T-helper 2 cell treated with Interferon-gamma antibody and Interleukin-4, amounts not matched to agents 5 μg/mL and 100 μg/mL, for 36 hours (primary cell): ENCODE measurements at regions not wholly inside any gene's neighbourhood (a gene's known extent, or its start where the extent isn't known, plus 50 kb on each side); places are given as distances from the start of the nearest gene placed in this dataset.

ENCODE experiments used
- DNase-seq: peaks from one replicate; pipeline ENCODE4 v3.0.0; 2021; ENCODE audit warnings: low spot score
- H3K27ac Mint-ChIP-seq: one replicate; pipeline ENCODE4 v1.8.0; 2021; ENCODE audit warnings: mild to moderate bottlenecking, mixed read lengths
- H3K27me3 Mint-ChIP-seq: one replicate; pipeline ENCODE4 v1.8.0; 2021; ENCODE audit warnings: low read depth, mixed read lengths
- H3K36me3 Mint-ChIP-seq: one replicate; pipeline ENCODE4 v1.8.0; 2021; ENCODE audit warnings: low read depth, mixed read lengths
- H3K4me1 Mint-ChIP-seq: one replicate; pipeline ENCODE4 v1.8.0; 2021; ENCODE audit warnings: low read depth, mixed read lengths
- H3K4me3 Mint-ChIP-seq: one replicate; pipeline ENCODE4 v1.8.0; 2022; ENCODE audit warnings: mild to moderate bottlenecking, moderate library complexity, mixed read lengths
- H3K9me3 Mint-ChIP-seq: one replicate; pipeline ENCODE4 v1.8.0; 2021; ENCODE audit warnings: mixed read lengths

DNA sequence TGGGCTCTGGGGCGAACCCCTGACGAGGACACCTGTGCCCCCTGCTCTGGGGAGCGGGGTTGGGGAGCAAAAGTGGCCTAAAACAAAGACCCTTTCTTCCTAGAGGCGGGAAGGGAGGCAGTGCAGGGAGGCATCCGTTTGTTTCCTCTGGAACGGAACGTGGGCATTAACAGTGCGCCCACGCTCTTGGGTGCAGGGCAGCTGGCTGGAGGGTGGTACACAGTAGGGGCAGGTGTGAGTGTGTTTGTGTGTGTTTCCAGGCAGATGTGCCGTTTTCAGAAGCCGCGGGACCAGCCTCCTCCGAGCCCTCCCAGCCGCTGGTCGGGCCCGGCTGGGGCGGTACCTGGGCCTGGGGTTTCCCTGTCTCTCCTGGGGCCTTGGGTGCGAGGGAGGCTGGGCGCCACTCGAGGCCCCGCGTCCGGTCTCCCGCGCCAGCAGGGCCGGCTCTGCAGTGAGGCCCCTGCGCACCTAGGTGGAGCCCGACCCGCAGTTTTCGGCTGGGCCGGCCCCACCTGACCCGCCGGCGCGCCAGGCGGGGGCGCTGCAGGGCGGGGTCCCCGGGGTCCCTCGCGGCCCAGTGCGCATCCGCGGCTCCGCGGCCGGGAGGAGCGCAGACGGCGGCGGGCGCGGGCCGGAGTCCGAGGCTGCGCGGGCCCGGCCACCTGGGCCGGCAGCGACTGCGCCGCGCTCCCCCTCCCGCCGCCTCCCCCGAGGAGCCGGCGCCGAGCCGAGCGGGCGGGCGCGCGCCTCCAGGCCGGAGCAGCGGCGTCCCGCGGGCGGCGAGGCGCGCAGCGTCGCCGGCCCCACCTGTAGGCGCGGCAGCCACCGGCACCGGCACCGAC lies 1252.7 kb downstream of the BRD1 start:
- H3K4me3 Mint-ChIP-seq = no peak overlapping the region
- peaks cover 17% of the 10 kb centered on the region for H3K9me3 Mint-ChIP-seq
- DNase-seq = peak; percentile 9
- H3K27ac Mint-ChIP-seq = no peak overlapping the region
- no peaks in the 10 kb centered on the region for H3K36me3 Mint-ChIP-seq
- H3K27me3 Mint-ChIP-seq = peaks cover 26% of the 10 kb centered on the region
- H3K4me1 Mint-ChIP-seq = no peaks in the 10 kb centered on the region

- Mint-ChIP-seq H3K4me3 (no peak overlapping the region), H3K27me3 (peaks cover 26% of the 10 kb centered on the region), H3K4me1 (no peaks in the 10 kb centered on the region), H3K36me3 (no peaks in the 10 kb centered on the region), H3K9me3 (peaks cover 19% of the 10 kb centered on the region), H3K27ac (no peak overlapping the region)
- DNase-seq = no peak
These were observed 1253.9 kb downstream of the BRD1 start for GRCh38 chr22:48573766-48574165.

DNA sequence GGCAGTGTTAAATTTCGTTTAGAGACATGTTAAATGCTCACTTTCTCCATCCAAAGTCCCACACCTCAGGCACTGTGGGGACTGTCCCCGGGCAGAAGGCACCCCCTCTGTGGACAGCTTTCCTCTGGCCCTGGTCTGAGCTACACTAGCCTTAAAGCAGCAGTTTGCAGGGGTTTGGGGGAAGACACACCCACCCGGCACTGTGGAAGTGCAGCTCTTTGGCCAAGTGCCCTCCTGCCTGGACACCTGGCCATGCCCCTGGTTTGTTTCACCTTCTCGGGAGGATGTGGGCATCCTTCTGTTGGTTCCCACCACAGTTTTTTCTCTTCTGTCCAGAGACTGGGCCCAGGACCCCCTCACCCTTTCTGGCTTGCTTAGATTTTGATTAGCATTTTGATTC lies 1254.7 kb downstream of the BRD1 start:
- Mint-ChIP-seq H3K36me3 (no peaks in the 10 kb centered on the region), H3K27ac (no peak overlapping the region), H3K4me3 (no peak overlapping the region), H3K4me1 (no peaks in the 10 kb centered on the region), H3K9me3 (peaks cover 19% of the 10 kb centered on the region), H3K27me3 (peaks cover 24% of the 10 kb centered on the region)
- DNase-seq = no peak

DNA sequence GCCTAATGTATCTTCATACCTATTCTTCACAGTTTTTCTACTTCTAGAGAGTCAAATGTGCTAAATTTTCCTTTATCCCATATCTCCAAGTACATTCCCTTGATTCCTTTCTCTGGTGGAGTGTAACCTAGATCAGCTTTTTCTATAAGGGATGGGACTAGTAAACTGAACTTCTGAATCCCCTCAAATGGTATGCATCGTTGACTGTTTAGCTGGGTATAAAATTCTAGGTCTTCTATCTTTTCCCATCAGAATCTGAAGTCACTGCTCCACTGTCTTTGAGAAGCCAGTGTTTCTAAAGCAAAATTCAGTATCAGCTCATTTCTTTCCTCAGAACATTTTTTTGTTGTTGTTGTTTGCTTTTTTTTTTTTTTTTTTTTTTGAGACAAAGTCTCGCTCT lies 1256.8 kb downstream of the BRD1 start:
- no peak overlapping the region for H3K4me3 Mint-ChIP-seq
- DNase-seq = no peak
- peaks cover 19% of the 10 kb centered on the region for H3K9me3 Mint-ChIP-seq
- no peaks in the 10 kb centered on the region for H3K36me3 Mint-ChIP-seq
- peaks cover 3% of the 10 kb centered on the region for H3K4me1 Mint-ChIP-seq
- H3K27ac Mint-ChIP-seq = no peak overlapping the region
- peaks cover 29% of the 10 kb centered on the region for H3K27me3 Mint-ChIP-seq

- Mint-ChIP-seq H3K4me3 (no peak overlapping the region), H3K9me3 (peaks cover 19% of the 10 kb centered on the region), H3K27me3 (peaks cover 27% of the 10 kb centered on the region), H3K27ac (no peak overlapping the region), H3K4me1 (peaks cover 3% of the 10 kb centered on the region), H3K36me3 (no peaks in the 10 kb centered on the region)
- DNase-seq = no peak
These were observed 1258.0 kb downstream of the BRD1 start for GRCh38 chr22:48569476-48570233.

DNA sequence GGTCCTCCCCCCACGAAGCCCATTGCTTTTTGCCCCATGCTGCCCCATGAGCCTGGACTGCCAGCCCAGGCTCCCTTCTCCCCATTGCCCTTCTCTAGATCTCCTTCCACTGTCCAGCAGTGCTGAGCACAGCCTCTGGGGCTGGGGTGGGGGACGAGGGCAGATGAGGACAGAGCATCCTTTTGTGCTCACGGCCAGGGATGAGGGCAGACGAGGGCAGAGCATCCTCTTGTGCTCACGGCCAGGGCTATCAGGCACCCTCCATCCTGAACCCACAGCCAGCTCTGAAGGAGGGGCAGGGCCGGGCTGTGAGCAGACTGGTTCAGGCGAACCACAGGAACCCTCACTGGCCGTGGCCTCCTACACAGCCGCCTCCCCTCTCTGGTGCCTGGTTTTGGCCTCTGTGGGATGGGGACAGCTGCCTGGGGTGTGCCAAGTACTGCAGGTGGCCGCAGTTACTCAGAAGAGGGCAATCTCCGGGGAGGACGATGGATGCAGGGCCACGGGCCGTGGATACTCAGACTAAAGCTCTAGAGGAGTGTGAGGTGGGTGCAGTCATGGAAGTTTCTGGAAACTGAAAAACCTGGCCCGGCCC lies 1258.8 kb downstream of the BRD1 start:
- H3K36me3 Mint-ChIP-seq = no peaks in the 10 kb centered on the region
- peaks cover 19% of the 10 kb centered on the region for H3K9me3 Mint-ChIP-seq
- H3K27me3 Mint-ChIP-seq = peaks cover 19% of the 10 kb centered on the region
- no peak overlapping the region for H3K27ac Mint-ChIP-seq
- H3K4me3 Mint-ChIP-seq = no peak overlapping the region
- H3K4me1 Mint-ChIP-seq = peaks cover 3% of the 10 kb centered on the region
- DNase-seq = no peak

GRCh38 chr22:48567213-48567975 lies 1260.3 kb downstream of the BRD1 start:
- no peak for DNase-seq
- Mint-ChIP-seq H3K4me3 (no peak overlapping the region), H3K4me1 (peaks cover 3% of the 10 kb centered on the region), H3K27ac (no peak overlapping the region), H3K9me3 (peaks cover 19% of the 10 kb centered on the region), H3K36me3 (no peaks in the 10 kb centered on the region), H3K27me3 (peaks cover 10% of the 10 kb centered on the region)

GRCh38 chr22:48566741-48567140 lies 1260.9 kb downstream of the BRD1 start:
- no peak for DNase-seq
- Mint-ChIP-seq H3K9me3 (peaks cover 15% of the 10 kb centered on the region), H3K4me1 (peaks cover 3% of the 10 kb centered on the region), H3K36me3 (no peaks in the 10 kb centered on the region), H3K27ac (no peak overlapping the region), H3K27me3 (peaks cover 10% of the 10 kb centered on the region), H3K4me3 (no peak overlapping the region)

- no peak for DNase-seq
- H3K27ac Mint-ChIP-seq = no peak overlapping the region
- H3K27me3 Mint-ChIP-seq = peaks cover 10% of the 10 kb centered on the region
- peaks cover 11% of the 10 kb centered on the region for H3K9me3 Mint-ChIP-seq
- H3K4me1 Mint-ChIP-seq = peaks cover 3% of the 10 kb centered on the region
- no peak overlapping the region for H3K4me3 Mint-ChIP-seq
- H3K36me3 Mint-ChIP-seq = no peaks in the 10 kb centered on the region
These were observed 1261.7 kb downstream of the BRD1 start for GRCh38 chr22:48565901-48566501.

GRCh38 chr22:48564995-48565394 lies 1262.7 kb downstream of the BRD1 start:
- Mint-ChIP-seq H3K4me1 (peaks cover 3% of the 10 kb centered on the region), H3K4me3 (no peak overlapping the region), H3K9me3 (peaks cover 3% of the 10 kb centered on the region), H3K27me3 (peaks cover 10% of the 10 kb centered on the region), H3K36me3 (no peaks in the 10 kb centered on the region), H3K27ac (no peak overlapping the region)
- no peak for DNase-seq

DNA sequence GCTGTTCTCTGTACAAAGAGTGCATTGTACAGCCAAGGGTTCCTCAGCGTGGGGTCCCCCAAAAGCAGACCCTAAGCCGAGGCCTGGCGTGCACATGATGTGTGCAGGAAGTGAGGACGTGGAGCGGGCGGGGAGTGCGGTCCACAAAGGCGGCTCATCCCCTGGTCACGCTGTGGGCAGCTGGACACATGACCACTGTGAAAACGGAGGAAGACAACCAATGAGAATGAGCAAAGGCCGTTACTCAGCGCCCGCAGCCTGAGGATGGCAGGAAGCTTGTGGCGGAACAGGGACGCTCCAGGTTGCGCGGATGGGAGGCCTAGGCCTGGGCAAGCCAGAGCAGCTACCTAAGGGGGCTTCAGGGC lies 1263.7 kb downstream of the BRD1 start:
- Mint-ChIP-seq H3K4me1 (peaks cover 3% of the 10 kb centered on the region), H3K36me3 (no peaks in the 10 kb centered on the region), H3K27ac (no peak overlapping the region), H3K27me3 (peaks cover 10% of the 10 kb centered on the region), H3K9me3 (no peaks in the 10 kb centered on the region), H3K4me3 (no peak overlapping the region)
- DNase-seq = no peak

DNA sequence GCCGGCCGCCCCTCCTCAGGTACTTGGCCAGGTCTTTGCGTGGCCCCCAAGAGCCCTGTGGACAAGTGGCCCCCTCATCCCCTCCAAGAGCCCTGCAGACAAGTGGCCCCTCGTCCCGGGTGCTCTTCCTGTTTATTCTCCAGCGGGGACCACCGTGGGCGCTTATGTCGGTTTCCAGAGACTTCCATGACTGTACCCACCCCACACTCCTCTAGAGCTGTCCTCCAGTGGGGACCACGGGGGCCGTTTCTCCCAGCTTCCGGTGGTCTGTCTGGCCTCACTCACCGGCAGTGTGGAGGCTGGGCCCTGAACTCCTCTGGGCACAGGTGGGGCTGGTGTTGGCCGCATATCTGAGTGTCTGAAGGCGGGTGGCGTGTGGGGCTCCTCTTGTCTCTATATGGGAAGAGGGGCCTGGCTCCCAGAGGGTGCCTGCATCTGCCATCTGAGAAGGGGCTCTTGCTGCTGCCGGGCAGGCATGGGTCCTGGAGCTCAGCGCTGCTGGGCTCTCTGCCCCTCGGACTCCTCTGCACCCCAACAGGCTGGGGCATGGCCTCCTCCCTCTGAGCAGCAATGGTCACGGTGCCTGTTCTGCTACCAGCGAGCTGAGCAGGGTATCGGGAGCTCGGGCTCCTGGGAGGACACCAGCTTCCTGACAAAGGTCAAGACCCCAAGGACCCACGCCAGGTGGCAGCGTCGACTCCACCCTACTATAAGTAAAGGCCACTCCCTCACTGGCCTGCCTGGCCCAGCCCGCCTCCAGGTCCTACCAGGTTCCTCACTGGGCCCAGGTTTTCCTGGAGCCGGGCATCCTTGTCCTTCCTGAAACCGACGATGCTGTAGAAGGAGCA lies 1264.3 kb downstream of the BRD1 start:
- DNase-seq = no peak
- Mint-ChIP-seq H3K27me3 (peaks cover 10% of the 10 kb centered on the region), H3K4me3 (no peak overlapping the region), H3K27ac (no peak overlapping the region), H3K36me3 (no peaks in the 10 kb centered on the region), H3K4me1 (peaks cover 3% of the 10 kb centered on the region), H3K9me3 (no peaks in the 10 kb centered on the region)

GRCh38 chr22:48561676-48562075 lies 1266.0 kb downstream of the BRD1 start:
- H3K27ac Mint-ChIP-seq = no peak overlapping the region

More at GRCh38 chr22:48561676-48562075, 1266.0 kb downstream of the BRD1 start:
- Mint-ChIP-seq H3K27me3 (peaks cover under 1% of the 10 kb centered on the region), H3K9me3 (no peaks in the 10 kb centered on the region), H3K36me3 (no peaks in the 10 kb centered on the region), H3K4me3 (no peak overlapping the region), H3K4me1 (peaks cover under 1% of the 10 kb centered on the region)
- no peak for DNase-seq
